H7 (cell line): ENCODE measurements at regions not wholly inside any gene's neighbourhood (a gene's known extent, or its start where the extent isn't known, plus 50 kb on each side); places are given as distances from the start of the nearest gene placed in this dataset.

Source experiments
- DNase-seq: peaks from one replicate; pipeline ENCODE4 v3.0.0; 2012
- H3K27me3 ChIP-seq: 2 replicates; pipeline ENCODE4 v1.6.0; 2011; ENCODE audit warnings: mild to moderate bottlenecking, low read length; ENCODE audit not compliant: control insufficient read depth, insufficient read depth
- H3K36me3 ChIP-seq: replicated peaks from 2 replicates; pipeline ENCODE4 v1.5.1; 2011; ENCODE audit warnings: low read length; ENCODE audit not compliant: control insufficient read depth, insufficient read depth
- H3K4me3 ChIP-seq: 2 replicates; pipeline ENCODE4 v1.5.1; 2011; ENCODE audit warnings: low read depth, mild to moderate bottlenecking, control low read depth, low read length, moderate library complexity; ENCODE audit not compliant: insufficient read depth

GRCh38 chr4:78684325-78685079 is 91.6 kb upstream of the BMP2K start:
- Histone ChIP-seq H3K27me3 (no peaks in the 10 kb centered on the region), H3K36me3 (no peaks in the 10 kb centered on the region), H3K4me3 (no peak overlapping the region)
- no peak for DNase-seq

- H3K27me3 ChIP-seq = no peaks in the 10 kb centered on the region
- no peak overlapping the region for H3K4me3 ChIP-seq
- no peaks in the 10 kb centered on the region for H3K36me3 ChIP-seq
- no peak for DNase-seq
Observed at GRCh38 chr4:78687818-78688217, 88.3 kb upstream of the BMP2K start.

- no peak for DNase-seq
- Histone ChIP-seq H3K36me3 (no peaks in the 10 kb centered on the region), H3K27me3 (no peaks in the 10 kb centered on the region), H3K4me3 (no peak overlapping the region)
Observed at GRCh38 chr4:78688366-78688765, 87.8 kb upstream of the BMP2K start.

GRCh38 chr4:78689261-78689660 is 86.9 kb upstream of the BMP2K start:
- Histone ChIP-seq H3K4me3 (no peak overlapping the region), H3K36me3 (no peaks in the 10 kb centered on the region), H3K27me3 (no peaks in the 10 kb centered on the region)
- no peak for DNase-seq

- no peaks in the 10 kb centered on the region for H3K27me3 ChIP-seq
- no peaks in the 10 kb centered on the region for H3K36me3 ChIP-seq
- DNase-seq = no peak
- no peak overlapping the region for H3K4me3 ChIP-seq
Observed at GRCh38 chr4:78689700-78690323, 86.3 kb upstream of the BMP2K start.

GRCh38 chr4:78691334-78691754 is 84.8 kb upstream of the BMP2K start:
- Histone ChIP-seq H3K36me3 (no peaks in the 10 kb centered on the region), H3K4me3 (no peak overlapping the region), H3K27me3 (no peaks in the 10 kb centered on the region)
- DNase-seq = no peak

- H3K36me3 ChIP-seq = no peaks in the 10 kb centered on the region
- DNase-seq = no peak
- no peak overlapping the region for H3K4me3 ChIP-seq
- H3K27me3 ChIP-seq = no peaks in the 10 kb centered on the region
Observed at GRCh38 chr4:78691971-78692821, 84.0 kb upstream of the BMP2K start.

GRCh38 chr4:78692822-78693170 is 83.4 kb upstream of the BMP2K start:
- Histone ChIP-seq H3K27me3 (no peaks in the 10 kb centered on the region), H3K36me3 (no peaks in the 10 kb centered on the region), H3K4me3 (no peak overlapping the region)
- DNase-seq = no peak

GRCh38 chr4:78693777-78694456 is 82.2 kb upstream of the BMP2K start:
- no peaks in the 10 kb centered on the region for H3K27me3 ChIP-seq

GRCh38 chr4:78694457-78694787 is 81.7 kb upstream of the BMP2K start:
- Histone ChIP-seq H3K36me3 (no peaks in the 10 kb centered on the region), H3K27me3 (no peaks in the 10 kb centered on the region), H3K4me3 (no peak overlapping the region)
- DNase-seq = no peak

More at GRCh38 chr4:78693777-78694456, 82.2 kb upstream of the BMP2K start:
- no peak for DNase-seq
- Histone ChIP-seq H3K36me3 (no peaks in the 10 kb centered on the region), H3K4me3 (no peak overlapping the region)

GRCh38 chr4:78695910-78696309 is 80.2 kb upstream of the BMP2K start:
- H3K27me3 ChIP-seq = no peaks in the 10 kb centered on the region
- no peak overlapping the region for H3K4me3 ChIP-seq
- no peaks in the 10 kb centered on the region for H3K36me3 ChIP-seq
- no peak for DNase-seq

- no peaks in the 10 kb centered on the region for H3K27me3 ChIP-seq
- no peak for DNase-seq
- H3K36me3 ChIP-seq = no peaks in the 10 kb centered on the region
- H3K4me3 ChIP-seq = no peak overlapping the region
Observed at GRCh38 chr4:78703079-78703478, 73.1 kb upstream of the BMP2K start.

- no peak overlapping the region for H3K4me3 ChIP-seq
- H3K27me3 ChIP-seq = no peaks in the 10 kb centered on the region
- no peaks in the 10 kb centered on the region for H3K36me3 ChIP-seq
- DNase-seq = no peak
Observed at GRCh38 chr4:78704317-78704716, 71.8 kb upstream of the BMP2K start.

GRCh38 chr4:78704981-78705683 is 71.0 kb upstream of the BMP2K start:
- no peaks in the 10 kb centered on the region for H3K27me3 ChIP-seq
- H3K4me3 ChIP-seq = no peak overlapping the region
- DNase-seq = no peak
- no peaks in the 10 kb centered on the region for H3K36me3 ChIP-seq
